GM12872 (cell line): ENCODE measurements at regions not wholly inside any gene's neighbourhood (a gene's known extent, or its start where the extent isn't known, plus 50 kb on each side); places are given as distances from the start of the nearest gene placed in this dataset.

Experiments used
- TF ChIP-seq, protein P1 (sequence below): IDR thresholded peaks from 3 replicates; pipeline ENCODE4 v1.5.1; 2011; ENCODE audit warnings: low read depth, mild to moderate bottlenecking, low read length, moderate library complexity; ENCODE audit not compliant: insufficient read depth

GRCh38 chr2:122622934-122623333 lies 867.5 kb downstream of the TSN start:
- TF ChIP-seq, protein P1, sequence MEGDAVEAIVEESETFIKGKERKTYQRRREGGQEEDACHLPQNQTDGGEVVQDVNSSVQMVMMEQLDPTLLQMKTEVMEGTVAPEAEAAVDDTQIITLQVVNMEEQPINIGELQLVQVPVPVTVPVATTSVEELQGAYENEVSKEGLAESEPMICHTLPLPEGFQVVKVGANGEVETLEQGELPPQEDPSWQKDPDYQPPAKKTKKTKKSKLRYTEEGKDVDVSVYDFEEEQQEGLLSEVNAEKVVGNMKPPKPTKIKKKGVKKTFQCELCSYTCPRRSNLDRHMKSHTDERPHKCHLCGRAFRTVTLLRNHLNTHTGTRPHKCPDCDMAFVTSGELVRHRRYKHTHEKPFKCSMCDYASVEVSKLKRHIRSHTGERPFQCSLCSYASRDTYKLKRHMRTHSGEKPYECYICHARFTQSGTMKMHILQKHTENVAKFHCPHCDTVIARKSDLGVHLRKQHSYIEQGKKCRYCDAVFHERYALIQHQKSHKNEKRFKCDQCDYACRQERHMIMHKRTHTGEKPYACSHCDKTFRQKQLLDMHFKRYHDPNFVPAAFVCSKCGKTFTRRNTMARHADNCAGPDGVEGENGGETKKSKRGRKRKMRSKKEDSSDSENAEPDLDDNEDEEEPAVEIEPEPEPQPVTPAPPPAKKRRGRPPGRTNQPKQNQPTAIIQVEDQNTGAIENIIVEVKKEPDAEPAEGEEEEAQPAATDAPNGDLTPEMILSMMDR = no peak

DNA sequence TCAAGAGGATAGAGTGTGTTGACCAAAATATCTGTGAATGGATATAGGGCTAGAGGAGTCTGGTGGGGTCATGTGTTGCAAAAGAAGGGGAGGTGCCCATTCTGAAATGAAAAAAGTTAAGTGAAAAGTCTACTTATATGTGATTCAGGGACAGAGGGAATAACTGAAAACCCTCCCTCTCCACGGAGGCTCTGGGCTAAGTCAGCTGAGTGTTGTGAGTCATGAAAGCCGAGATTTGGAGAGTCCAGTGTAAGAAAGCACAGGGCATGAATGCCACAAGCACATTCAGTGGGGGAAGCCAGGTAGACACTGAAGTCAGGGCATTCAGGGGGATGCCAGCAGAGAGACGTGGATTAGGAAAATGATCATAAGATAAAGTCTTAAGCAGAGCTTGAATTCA lies 871.9 kb downstream of the TSN start:
- TF ChIP-seq, protein P1 = no peak

GRCh38 chr2:122634256-122634655 lies 878.8 kb downstream of the TSN start:
- TF ChIP-seq, protein P1 = no peak

- TF ChIP-seq, protein P1 = no peak
Observed at GRCh38 chr2:122634920-122635319, 879.5 kb downstream of the TSN start.

GRCh38 chr2:122635686-122636085 lies 880.2 kb downstream of the TSN start:
- TF ChIP-seq, protein P1 = no peak

GRCh38 chr2:122636097-122636496 lies 880.6 kb downstream of the TSN start:
- TF ChIP-seq, protein P1 = no peak

DNA sequence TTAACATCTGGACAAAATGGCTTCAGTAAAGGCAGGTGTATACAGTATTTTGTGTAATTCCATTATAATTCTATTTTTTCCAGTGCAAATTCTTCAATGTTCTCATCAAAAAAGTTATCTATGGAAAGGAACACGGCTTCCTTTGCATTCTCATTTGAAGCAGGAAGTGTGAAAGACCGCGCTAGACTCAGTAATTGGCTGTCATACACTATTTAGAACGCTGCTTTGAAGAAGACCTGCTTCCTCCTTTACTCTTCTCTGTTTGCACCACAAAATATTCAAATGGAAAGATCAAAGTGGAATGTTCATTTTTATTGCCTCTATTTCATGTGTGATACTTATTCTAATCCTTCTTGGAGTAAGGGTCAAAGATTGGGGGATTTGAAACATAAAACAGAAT lies 883.7 kb downstream of the TSN start:
- TF ChIP-seq, protein P1 = no peak

DNA sequence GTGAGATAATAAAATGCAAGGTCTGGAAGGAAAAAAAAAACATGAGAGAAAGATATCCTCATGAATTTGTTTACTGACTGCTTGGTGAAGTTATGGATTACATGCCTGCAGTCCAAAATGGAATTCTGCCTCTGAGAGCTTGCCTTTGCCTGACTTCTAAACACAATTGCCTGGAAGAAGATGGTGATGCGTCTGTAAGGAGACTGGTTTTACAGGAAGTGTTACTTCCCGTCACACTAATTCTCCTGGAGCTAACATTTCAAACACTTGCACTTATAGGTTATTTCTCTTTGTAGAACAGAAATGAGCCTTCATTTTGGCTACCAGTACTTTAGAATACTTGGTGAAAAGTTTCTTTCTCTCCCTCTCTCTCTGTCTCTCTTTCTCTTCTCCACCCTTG lies 884.3 kb downstream of the TSN start:
- TF ChIP-seq, protein P1 = no peak
